Neural progenitor cell (in vitro differentiated cells): ENCODE measurements at regions not wholly inside any gene's neighbourhood (a gene's known extent, or its start where the extent isn't known, plus 50 kb on each side); places are given as distances from the start of the nearest gene placed in this dataset.

Experiments
- EZH2phosphoT487 ChIP-seq: fragments of 200-600 bp; sonication (generic); IDR thresholded peaks from 2 replicates; pipeline ENCODE4 v1.6.1; 2017; ENCODE audit warnings: antibody characterized with exemption
- TF ChIP-seq, protein P1 (sequence below): fragments of 200-600 bp; sonication (generic); IDR thresholded peaks from 2 replicates; pipeline ENCODE4 v1.5.1; 2017; ENCODE audit warnings: antibody characterized with exemption, mild to moderate bottlenecking

DNA sequence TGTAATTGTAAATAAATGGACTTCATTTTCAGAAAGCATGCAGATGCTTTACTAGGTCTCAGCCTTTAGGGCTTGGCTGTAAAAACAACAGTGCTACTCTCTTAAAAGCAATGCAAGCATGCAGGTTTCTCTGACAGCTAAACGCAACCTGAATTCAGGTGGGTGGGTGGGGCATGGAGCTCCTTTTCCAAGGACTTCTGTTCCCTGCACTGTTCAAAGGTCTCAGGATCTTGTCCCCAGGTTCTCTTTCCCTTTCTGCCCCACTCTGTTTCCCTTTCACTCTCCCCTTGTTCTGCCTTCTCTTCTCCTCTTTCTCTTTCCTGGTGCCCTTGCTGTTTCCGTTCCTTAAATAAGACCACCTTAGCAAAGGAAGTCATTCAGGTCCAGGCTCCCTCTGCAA, 1527.5 kb upstream of the SLC10A2 start:
- TF ChIP-seq, protein P1, sequence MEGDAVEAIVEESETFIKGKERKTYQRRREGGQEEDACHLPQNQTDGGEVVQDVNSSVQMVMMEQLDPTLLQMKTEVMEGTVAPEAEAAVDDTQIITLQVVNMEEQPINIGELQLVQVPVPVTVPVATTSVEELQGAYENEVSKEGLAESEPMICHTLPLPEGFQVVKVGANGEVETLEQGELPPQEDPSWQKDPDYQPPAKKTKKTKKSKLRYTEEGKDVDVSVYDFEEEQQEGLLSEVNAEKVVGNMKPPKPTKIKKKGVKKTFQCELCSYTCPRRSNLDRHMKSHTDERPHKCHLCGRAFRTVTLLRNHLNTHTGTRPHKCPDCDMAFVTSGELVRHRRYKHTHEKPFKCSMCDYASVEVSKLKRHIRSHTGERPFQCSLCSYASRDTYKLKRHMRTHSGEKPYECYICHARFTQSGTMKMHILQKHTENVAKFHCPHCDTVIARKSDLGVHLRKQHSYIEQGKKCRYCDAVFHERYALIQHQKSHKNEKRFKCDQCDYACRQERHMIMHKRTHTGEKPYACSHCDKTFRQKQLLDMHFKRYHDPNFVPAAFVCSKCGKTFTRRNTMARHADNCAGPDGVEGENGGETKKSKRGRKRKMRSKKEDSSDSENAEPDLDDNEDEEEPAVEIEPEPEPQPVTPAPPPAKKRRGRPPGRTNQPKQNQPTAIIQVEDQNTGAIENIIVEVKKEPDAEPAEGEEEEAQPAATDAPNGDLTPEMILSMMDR: no peak
- no peak for TF ChIP-seq EZH2phosphoT487
